ENCODE measurements at regions not wholly inside any gene's neighbourhood (a gene's known extent, or its start where the extent isn't known, plus 50 kb on each side); places are given as distances from the start of the nearest gene placed in this dataset.

DNA sequence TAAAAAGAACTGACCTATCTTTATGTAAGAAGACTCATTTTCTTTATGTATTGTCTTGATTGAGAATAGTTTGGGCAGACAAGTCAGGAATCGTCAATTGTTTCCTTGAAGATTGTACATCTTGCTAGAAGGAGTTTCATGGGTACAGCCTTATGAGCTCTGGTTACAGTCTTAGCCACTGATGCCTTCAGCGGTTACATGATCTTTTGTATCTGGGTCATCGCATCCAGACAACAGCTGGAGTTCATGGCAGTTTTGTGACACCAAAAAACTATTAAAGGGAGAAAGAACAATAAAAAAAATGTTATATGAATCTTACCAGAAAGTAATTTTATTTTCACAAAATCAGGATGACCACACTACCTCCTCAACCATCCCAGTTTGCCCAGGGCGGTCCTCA is 520.5 kb upstream of the CDH7 start:
- no peak overlapping the region for H3K4me3 ChIP-seq (ENCODE audit: low read length in 2 of 2)
- H3K27me3 ChIP-seq (ENCODE audit: control insufficient read depth in 2 of 2, insufficient read depth in 1 of 2, low read length in 1 of 2) = no peaks in the 10 kb centered on the region
- H3K4me1 ChIP-seq (ENCODE audit: control insufficient read depth in 2 of 2, insufficient read depth in 2 of 2, low read length in 2 of 2) = no peaks in the 10 kb centered on the region
- 94% methylated on average over 4 of the region's 4 CpGs for WGBS
- no peaks in the 10 kb centered on the region for H3K9me3 ChIP-seq (ENCODE audit: control insufficient read depth in 2 of 2, insufficient read depth in 1 of 2, low read length in 1 of 2)
- H3K27ac ChIP-seq (ENCODE audit: low read depth in 1 of 2, low read length in 1 of 2) = no peak overlapping the region
- no peaks in the 10 kb centered on the region for H3K36me3 ChIP-seq (ENCODE audit: control insufficient read depth in 2 of 2, insufficient read depth in 2 of 2, low read length in 1 of 2)
- DNase-seq (ENCODE audit: low read depth in 6 of 9, low spot score in 9 of 9) = no peak

- WGBS = 97% methylated on average over 3 of the region's 3 CpGs
- no peak overlapping the region for H3K27ac ChIP-seq (ENCODE audit: low read depth in 1 of 2, low read length in 1 of 2)
- no peaks in the 10 kb centered on the region for H3K9me3 ChIP-seq (ENCODE audit: control insufficient read depth in 2 of 2, insufficient read depth in 1 of 2, low read length in 1 of 2)
- DNase-seq (ENCODE audit: low read depth in 6 of 9, low spot score in 9 of 9) = no peak
- H3K27me3 ChIP-seq (ENCODE audit: control insufficient read depth in 2 of 2, insufficient read depth in 1 of 2, low read length in 1 of 2) = no peaks in the 10 kb centered on the region
- H3K4me1 ChIP-seq (ENCODE audit: control insufficient read depth in 2 of 2, insufficient read depth in 2 of 2, low read length in 2 of 2) = no peaks in the 10 kb centered on the region
- no peak overlapping the region for H3K4me3 ChIP-seq (ENCODE audit: low read length in 2 of 2)
- no peaks in the 10 kb centered on the region for H3K36me3 ChIP-seq (ENCODE audit: control insufficient read depth in 2 of 2, insufficient read depth in 2 of 2, low read length in 1 of 2)
These were observed 522.8 kb upstream of the CDH7 start for GRCh38 chr18:65227970-65228369.

DNA sequence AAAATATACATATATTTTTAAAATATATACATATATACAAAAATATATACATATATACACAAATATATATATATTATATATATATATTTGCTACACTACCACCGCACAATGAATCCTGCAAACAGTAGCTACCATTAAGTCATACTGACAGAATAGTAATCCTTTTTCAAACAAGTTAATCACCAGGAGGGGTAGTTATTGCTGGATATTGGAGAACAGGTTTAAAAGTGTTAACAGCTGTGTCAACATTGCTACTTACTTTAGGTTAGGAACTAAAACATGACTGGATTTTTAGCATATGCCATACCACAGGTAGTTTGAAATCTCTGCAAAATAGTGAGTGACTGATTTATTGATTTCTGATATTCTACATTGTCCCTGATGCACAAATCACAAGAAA is 529.1 kb upstream of the CDH7 start:
- 96% methylated on average over 1 of the region's 1 CpG for WGBS
- H3K27ac ChIP-seq (ENCODE audit: low read depth in 1 of 2, low read length in 1 of 2) = no peak overlapping the region
- peaks cover 0 to 3% of the 10 kb centered on the region in 2 donors for H3K9me3 ChIP-seq (ENCODE audit: control insufficient read depth in 2 of 2, insufficient read depth in 1 of 2, low read length in 1 of 2)
- no peak for DNase-seq (ENCODE audit: low read depth in 6 of 9, low spot score in 9 of 9)
- no peaks in the 10 kb centered on the region for H3K36me3 ChIP-seq (ENCODE audit: control insufficient read depth in 2 of 2, insufficient read depth in 2 of 2, low read length in 1 of 2)
- H3K4me1 ChIP-seq (ENCODE audit: control insufficient read depth in 2 of 2, insufficient read depth in 2 of 2, low read length in 2 of 2) = no peaks in the 10 kb centered on the region
- H3K27me3 ChIP-seq (ENCODE audit: control insufficient read depth in 2 of 2, insufficient read depth in 1 of 2, low read length in 1 of 2) = no peaks in the 10 kb centered on the region
- no peak overlapping the region for H3K4me3 ChIP-seq (ENCODE audit: low read length in 2 of 2)

- no peak overlapping the region for H3K27ac ChIP-seq (ENCODE audit: low read depth in 1 of 2, low read length in 1 of 2)
- WGBS = 97% methylated on average over 6 of the region's 6 CpGs
- no peaks in the 10 kb centered on the region for H3K27me3 ChIP-seq (ENCODE audit: control insufficient read depth in 2 of 2, insufficient read depth in 1 of 2, low read length in 1 of 2)
- no peak overlapping the region for H3K4me3 ChIP-seq (ENCODE audit: low read length in 2 of 2)
- peaks cover 0 to 3% of the 10 kb centered on the region in 2 donors for H3K9me3 ChIP-seq (ENCODE audit: control insufficient read depth in 2 of 2, insufficient read depth in 1 of 2, low read length in 1 of 2)
- no peaks in the 10 kb centered on the region for H3K36me3 ChIP-seq (ENCODE audit: control insufficient read depth in 2 of 2, insufficient read depth in 2 of 2, low read length in 1 of 2)
- no peaks in the 10 kb centered on the region for H3K4me1 ChIP-seq (ENCODE audit: control insufficient read depth in 2 of 2, insufficient read depth in 2 of 2, low read length in 2 of 2)
- DNase-seq (ENCODE audit: low read depth in 6 of 9, low spot score in 9 of 9) = no peak
These were observed 529.7 kb upstream of the CDH7 start for GRCh38 chr18:65221115-65221514.

DNA sequence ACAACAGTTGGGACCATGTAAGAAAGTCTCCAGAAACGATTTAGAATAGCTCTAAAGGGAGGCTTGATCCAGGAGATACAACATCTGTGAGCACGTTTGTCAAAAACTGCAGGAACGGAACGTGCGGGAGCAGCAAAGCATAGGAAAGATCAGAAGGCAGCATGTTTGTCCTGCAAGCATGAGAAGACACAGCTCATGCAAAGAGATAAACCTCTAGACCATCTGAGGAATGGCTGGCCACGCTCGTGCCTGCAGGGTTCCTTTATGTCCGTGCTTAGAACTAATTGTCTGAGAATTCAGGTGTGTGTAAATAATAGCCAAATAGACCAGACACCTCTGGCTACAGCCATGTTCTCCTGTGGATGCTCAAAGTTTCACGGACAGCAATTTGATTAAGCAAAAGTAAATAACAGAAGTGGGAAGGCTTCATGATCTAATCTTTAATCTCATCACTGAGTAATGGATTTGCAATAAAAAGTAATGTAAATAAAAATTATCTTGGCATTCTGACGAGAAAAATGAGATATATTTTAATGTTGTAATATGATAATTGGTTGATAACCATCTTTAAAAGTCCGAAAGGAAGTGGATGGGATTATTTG is 534.8 kb upstream of the CDH7 start:
- Histone ChIP-seq H3K4me3 (ENCODE audit: low read length in 2 of 2) (no peak overlapping the region), H3K9me3 (ENCODE audit: control insufficient read depth in 2 of 2, insufficient read depth in 1 of 2, low read length in 1 of 2) (no peaks in the 10 kb centered on the region), H3K27me3 (ENCODE audit: control insufficient read depth in 2 of 2, insufficient read depth in 1 of 2, low read length in 1 of 2) (no peaks in the 10 kb centered on the region), H3K4me1 (ENCODE audit: control insufficient read depth in 2 of 2, insufficient read depth in 2 of 2, low read length in 2 of 2) (no peaks in the 10 kb centered on the region), H3K36me3 (ENCODE audit: control insufficient read depth in 2 of 2, insufficient read depth in 2 of 2, low read length in 1 of 2) (no peaks in the 10 kb centered on the region), H3K27ac (ENCODE audit: low read depth in 1 of 2, low read length in 1 of 2) (no peak overlapping the region)
- no peak for DNase-seq (ENCODE audit: low read depth in 6 of 9, low spot score in 9 of 9)
- 84% methylated on average over 11 of the region's 11 CpGs for WGBS

- 90% methylated on average over 3 of the region's 3 CpGs for WGBS
- H3K4me1 ChIP-seq (ENCODE audit: control insufficient read depth in 2 of 2, insufficient read depth in 2 of 2, low read length in 2 of 2) = no peaks in the 10 kb centered on the region
- H3K36me3 ChIP-seq (ENCODE audit: control insufficient read depth in 2 of 2, insufficient read depth in 2 of 2, low read length in 1 of 2) = no peaks in the 10 kb centered on the region
- no peaks in the 10 kb centered on the region for H3K27me3 ChIP-seq (ENCODE audit: control insufficient read depth in 2 of 2, insufficient read depth in 1 of 2, low read length in 1 of 2)
- DNase-seq (ENCODE audit: low read depth in 6 of 9, low spot score in 9 of 9) = no peak
- no peak overlapping the region for H3K27ac ChIP-seq (ENCODE audit: low read depth in 1 of 2, low read length in 1 of 2)
- no peaks in the 10 kb centered on the region for H3K9me3 ChIP-seq (ENCODE audit: control insufficient read depth in 2 of 2, insufficient read depth in 1 of 2, low read length in 1 of 2)
- no peak overlapping the region for H3K4me3 ChIP-seq (ENCODE audit: low read length in 2 of 2)
These were observed 536.4 kb upstream of the CDH7 start for GRCh38 chr18:65214456-65214855.

DNA sequence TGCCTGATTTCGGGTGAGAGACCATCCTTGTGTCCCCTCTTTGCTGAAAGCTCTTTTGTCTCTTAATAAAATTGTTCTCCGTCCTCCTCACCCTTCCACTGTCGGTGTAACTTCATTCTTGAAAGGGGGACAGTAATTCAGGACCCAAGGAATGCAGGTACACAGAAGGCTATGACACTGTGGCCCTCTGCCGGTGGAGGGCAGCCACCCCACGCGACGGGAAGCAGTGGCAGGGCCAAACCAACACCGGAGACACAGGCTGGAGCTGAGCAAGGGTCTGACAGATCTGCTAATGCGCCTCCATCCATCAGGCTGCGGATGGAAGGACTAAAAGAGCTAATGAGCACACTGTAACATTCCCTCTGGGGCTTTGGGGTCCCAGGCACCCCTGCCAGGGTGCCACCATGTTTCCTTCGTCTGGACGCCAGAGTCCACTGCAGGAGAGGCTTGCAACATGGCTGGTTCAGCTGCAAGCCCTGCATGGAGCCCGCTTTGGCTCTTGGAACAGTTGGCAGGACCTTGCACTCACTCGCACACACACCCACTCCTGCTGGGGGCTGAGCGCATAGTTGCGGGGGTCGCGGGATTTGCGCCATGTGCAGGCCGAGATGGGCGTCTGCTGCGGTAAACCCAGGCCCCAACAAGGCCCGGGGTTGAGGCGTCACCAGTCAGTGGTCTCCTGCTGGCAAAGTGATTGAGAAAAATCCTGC is 544.1 kb upstream of the CDH7 start:
- Histone ChIP-seq H3K9me3 (ENCODE audit: control insufficient read depth in 2 of 2, insufficient read depth in 1 of 2, low read length in 1 of 2) (no peaks in the 10 kb centered on the region), H3K27me3 (ENCODE audit: control insufficient read depth in 2 of 2, insufficient read depth in 1 of 2, low read length in 1 of 2) (no peaks in the 10 kb centered on the region), H3K4me1 (ENCODE audit: control insufficient read depth in 2 of 2, insufficient read depth in 2 of 2, low read length in 2 of 2) (no peaks in the 10 kb centered on the region), H3K27ac (ENCODE audit: low read depth in 1 of 2, low read length in 1 of 2) (no peak overlapping the region), H3K36me3 (ENCODE audit: control insufficient read depth in 2 of 2, insufficient read depth in 2 of 2, low read length in 1 of 2) (no peaks in the 10 kb centered on the region), H3K4me3 (ENCODE audit: low read length in 2 of 2) (no peak overlapping the region)
- WGBS = 94% methylated on average over 24 of the region's 24 CpGs
- DNase-seq (ENCODE audit: low read depth in 6 of 9, low spot score in 9 of 9) = no peak

DNA sequence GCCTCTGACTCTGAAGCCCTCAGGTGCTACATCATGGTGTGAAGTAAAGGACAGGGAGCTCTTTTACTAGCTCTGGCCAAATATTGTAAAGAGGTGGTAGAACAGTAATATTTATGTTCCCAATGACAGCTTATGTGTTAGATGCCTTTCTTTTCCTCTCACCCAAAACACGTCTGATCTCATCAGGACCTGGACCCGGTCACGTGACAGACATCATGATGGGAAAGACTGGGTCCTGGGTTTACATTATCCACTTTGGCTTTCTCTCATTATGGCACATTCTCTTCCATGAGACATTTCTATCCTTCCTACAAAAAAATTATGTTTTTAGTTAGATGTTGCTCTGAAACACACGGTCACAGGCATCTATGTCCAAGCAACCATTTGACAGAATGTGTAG is 548.7 kb upstream of the CDH7 start:
- 95% methylated on average over 4 of the region's 4 CpGs for WGBS
- H3K27me3 ChIP-seq (ENCODE audit: control insufficient read depth in 2 of 2, insufficient read depth in 1 of 2, low read length in 1 of 2) = no peaks in the 10 kb centered on the region
- no peaks in the 10 kb centered on the region for H3K4me1 ChIP-seq (ENCODE audit: control insufficient read depth in 2 of 2, insufficient read depth in 2 of 2, low read length in 2 of 2)
- H3K36me3 ChIP-seq (ENCODE audit: control insufficient read depth in 2 of 2, insufficient read depth in 2 of 2, low read length in 1 of 2) = no peaks in the 10 kb centered on the region
- H3K27ac ChIP-seq (ENCODE audit: low read depth in 1 of 2, low read length in 1 of 2) = no peak overlapping the region
- no peak for DNase-seq (ENCODE audit: low read depth in 6 of 9, low spot score in 9 of 9)
- no peaks in the 10 kb centered on the region for H3K9me3 ChIP-seq (ENCODE audit: control insufficient read depth in 2 of 2, insufficient read depth in 1 of 2, low read length in 1 of 2)
- no peak overlapping the region for H3K4me3 ChIP-seq (ENCODE audit: low read length in 2 of 2)

DNA sequence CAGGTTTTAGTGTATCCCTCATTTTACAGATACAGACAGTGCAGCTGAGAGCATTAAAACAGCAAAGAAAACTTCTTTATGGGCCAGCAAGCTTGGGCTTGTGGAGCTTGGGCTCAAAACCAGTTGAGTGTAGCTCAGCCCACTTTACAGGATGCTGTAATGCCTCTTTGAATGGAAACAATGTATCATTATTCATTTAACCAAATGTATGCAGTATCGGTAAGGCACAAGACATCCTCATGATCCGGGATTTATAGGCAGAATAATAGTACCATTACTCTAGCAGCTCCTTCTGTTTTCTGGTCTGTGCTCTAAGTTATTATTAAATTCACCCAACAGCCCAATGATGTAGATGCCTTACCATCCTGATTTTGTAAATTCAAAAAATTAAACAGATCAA is 575.1 kb upstream of the CDH7 start:
- no peaks in the 10 kb centered on the region for H3K27me3 ChIP-seq (ENCODE audit: control insufficient read depth in 2 of 2, insufficient read depth in 1 of 2, low read length in 1 of 2)
- 97% methylated on average over 2 of the region's 2 CpGs for WGBS

More for the DNA sequence above, 575.1 kb upstream of the CDH7 start:
- no peaks in the 10 kb centered on the region for H3K9me3 ChIP-seq (ENCODE audit: control insufficient read depth in 2 of 2, insufficient read depth in 1 of 2, low read length in 1 of 2)
- H3K4me3 ChIP-seq (ENCODE audit: low read length in 2 of 2) = no peak overlapping the region
- H3K27ac ChIP-seq (ENCODE audit: low read depth in 1 of 2, low read length in 1 of 2) = no peak overlapping the region
- H3K4me1 ChIP-seq (ENCODE audit: control insufficient read depth in 2 of 2, insufficient read depth in 2 of 2, low read length in 2 of 2) = no peaks in the 10 kb centered on the region
- DNase-seq (ENCODE audit: low read depth in 6 of 9, low spot score in 9 of 9) = no peak
- H3K36me3 ChIP-seq (ENCODE audit: control insufficient read depth in 2 of 2, insufficient read depth in 2 of 2, low read length in 1 of 2) = no peaks in the 10 kb centered on the region
